Aorta (tissue), 5 donors: ENCODE measurements at regions not wholly inside any gene's neighbourhood (a gene's known extent, or its start where the extent isn't known, plus 50 kb on each side); places are given as distances from the start of the nearest gene placed in this dataset.
A peak's percentile ranks its signal among the peaks of the same experiment; 100 is the strongest.

Source experiments
- ATAC-seq: fragments of 200-7000 bp; cut with Tn5 transposase; one replicate; pipeline ENCODE4 v1.9.1; 2022; ENCODE audit warnings: moderate library complexity; ENCODE audit not compliant: low FRiP score
- DNase-seq, 2 donors: peaks; one replicate each; pipeline ENCODE4 v3.0.0-alpha.2; 2020
- H3K27ac ChIP-seq, 2 donors: one replicate each; pipeline ENCODE4 v1.5.1; 2013; ENCODE audit warnings: low read length in 2 of 2, mild to moderate bottlenecking in 2 of 2, moderate library complexity in 2 of 2, control low read depth in 1 of 2, inconsistent platforms in 1 of 2, low read depth in 1 of 2
- H3K27me3 ChIP-seq, 2 donors: one replicate each; pipeline ENCODE4 v1.6.1; 2013; ENCODE audit warnings: control low read depth in 1 of 2, low read length in 1 of 2, mild to moderate bottlenecking in 1 of 2, moderate library complexity in 1 of 2; ENCODE audit not compliant: insufficient read depth in 2 of 2, control insufficient read depth in 1 of 2
- H3K36me3 ChIP-seq, 2 donors: one replicate each; pipeline ENCODE4 v1.6.1; 2013; ENCODE audit warnings: control low read depth in 1 of 2, low read length in 1 of 2, mild to moderate bottlenecking in 1 of 2; ENCODE audit not compliant: insufficient read depth in 2 of 2, control insufficient read depth in 1 of 2
- H3K4me1 ChIP-seq, 2 donors: one replicate each; pipeline ENCODE4 v1.6.1; 2013; ENCODE audit warnings: low read length in 2 of 2, control low read depth in 1 of 2, mild to moderate bottlenecking in 1 of 2, moderate library complexity in 1 of 2; ENCODE audit not compliant: insufficient read depth in 2 of 2, control insufficient read depth in 1 of 2
- H3K4me3 ChIP-seq, 2 donors: one replicate each; pipeline ENCODE4 v1.5.1; 2013; ENCODE audit warnings: low read length in 2 of 2, control low read depth in 1 of 2, mild to moderate bottlenecking in 1 of 2
- H3K9me3 ChIP-seq: one replicate; pipeline ENCODE4 v1.6.1; 2013; ENCODE audit warnings: mild to moderate bottlenecking, low read length; ENCODE audit not compliant: control insufficient read depth
- WGBS, 2 donors: extraction: QIAGEN DNeasy Blood & Tissue Kit; methylation state at CpG; one replicate each; pipeline ENCODE4 v1.1.7; 2013; 5-methylcytosine and 5-hydroxymethylcytosine counted together
- intact Hi-C, 2 donors: fragments of 100-400 bp; cut with DNase I; formaldehyde crosslinking; loops; one replicate each; pipeline versions ENCODE4 v1.14.2 to v1.15.0; 2022
- donor health status: healthy with polysubstance abuse.
- donor health status: Bipolar disorder and iron deficiency.
- donor health status: DM: no; HTN: no; CAD: no.
- donor health status: DM: no; HTN: no; CAD: no.
- donor health status: DM: yes; HTN: yes; CAD: no.

- ATAC-seq (peak; percentile 57), DNase-seq (no peak)
- 93 to 95% methylated on average over 18 of the region's 18 CpGs for WGBS, 2 donors
- Histone ChIP-seq H3K27ac (no peak overlapping the region), H3K4me3 (no peak overlapping the region), H3K36me3 (no peaks in the 10 kb centered on the region), H3K9me3 (no peaks in the 10 kb centered on the region), H3K27me3 (no peaks in the 10 kb centered on the region), H3K4me1 (no peaks in the 10 kb centered on the region)
- intact Hi-C loops = no loop called here
Observed at GRCh38 chr5:7983433-7983832, 114.5 kb downstream of the MTRR start.

GRCh38 chr5:7991125-7991821, 122.3 kb downstream of the MTRR start:
- no peak overlapping the region for H3K27ac ChIP-seq
- no peaks in the 10 kb centered on the region for H3K27me3 ChIP-seq
- intact Hi-C loops = no loop called here
- H3K9me3 ChIP-seq = peaks cover 2% of the 10 kb centered on the region
- ATAC-seq = no peak
- no peak for DNase-seq
- 71 to 77% methylated on average over 7 of the region's 7 CpGs for WGBS, 2 donors
- H3K4me1 ChIP-seq = no peaks in the 10 kb centered on the region
- H3K36me3 ChIP-seq = no peaks in the 10 kb centered on the region
- H3K4me3 ChIP-seq = no peak overlapping the region

GRCh38 chr5:7995688-7996294, 126.8 kb downstream of the MTRR start:
- Histone ChIP-seq H3K4me1 (no peaks in the 10 kb centered on the region), H3K9me3 (peaks cover 2% of the 10 kb centered on the region), H3K27me3 (no peaks in the 10 kb centered on the region), H3K27ac (no peak overlapping the region), H3K4me3 (no peak overlapping the region), H3K36me3 (no peaks in the 10 kb centered on the region)
- intact Hi-C loops = no loop called here
- DNase-seq (no peak), ATAC-seq (no peak)
- 85 to 88% methylated on average over 9 of the region's 9 CpGs for WGBS, 2 donors

GRCh38 chr5:8005416-8005815, 136.5 kb downstream of the MTRR start:
- H3K4me3 ChIP-seq = no peak overlapping the region
- H3K9me3 ChIP-seq = peaks cover 3% of the 10 kb centered on the region
- H3K27ac ChIP-seq = no peak overlapping the region
- H3K27me3 ChIP-seq = no peaks in the 10 kb centered on the region
- intact Hi-C loops = no loop called here
- ATAC-seq (no peak), DNase-seq (no peak)
- 94 to 95% methylated on average over 4 of the region's 4 CpGs for WGBS, 2 donors
- no peaks in the 10 kb centered on the region for H3K36me3 ChIP-seq
- no peaks in the 10 kb centered on the region for H3K4me1 ChIP-seq

GRCh38 chr5:8012131-8012977, 143.4 kb downstream of the MTRR start:
- no peaks in the 10 kb centered on the region for H3K4me1 ChIP-seq
- H3K27ac ChIP-seq = no peak overlapping the region
- DNase-seq (no peak), ATAC-seq (no peak)
- H3K27me3 ChIP-seq = no peaks in the 10 kb centered on the region
- peaks cover 2% of the 10 kb centered on the region for H3K9me3 ChIP-seq
- WGBS, 2 donors = 71 to 76% methylated on average over 9 of the region's 9 CpGs
- no peak overlapping the region for H3K4me3 ChIP-seq
- intact Hi-C loops = no loop called here
- no peaks in the 10 kb centered on the region for H3K36me3 ChIP-seq

GRCh38 chr5:8013948-8014710, 145.2 kb downstream of the MTRR start:
- Histone ChIP-seq H3K9me3 (no peaks in the 10 kb centered on the region), H3K27ac (no peak overlapping the region), H3K27me3 (no peaks in the 10 kb centered on the region), H3K4me3 (no peak overlapping the region), H3K36me3 (no peaks in the 10 kb centered on the region), H3K4me1 (no peaks in the 10 kb centered on the region)
- intact Hi-C loops = no loop called here
- DNase-seq (no peak), ATAC-seq (no peak)
- 5 to 13% methylated on average over 7 of the region's 7 CpGs for WGBS, 2 donors

GRCh38 chr5:8019719-8020218, 150.8 kb downstream of the MTRR start:
- Histone ChIP-seq H3K4me3 (no peak overlapping the region), H3K27me3 (no peaks in the 10 kb centered on the region), H3K4me1 (no peaks in the 10 kb centered on the region), H3K9me3 (no peaks in the 10 kb centered on the region), H3K27ac (no peak overlapping the region), H3K36me3 (no peaks in the 10 kb centered on the region)
- intact Hi-C loops = no loop called here
- DNase-seq (no peak), ATAC-seq (no peak)
- 67 to 74% methylated on average over 5 of the region's 5 CpGs for WGBS, 2 donors

- Histone ChIP-seq H3K4me1 (no peaks in the 10 kb centered on the region), H3K9me3 (no peaks in the 10 kb centered on the region), H3K4me3 (no peak overlapping the region), H3K27ac (no peak overlapping the region), H3K36me3 (no peaks in the 10 kb centered on the region), H3K27me3 (no peaks in the 10 kb centered on the region)
- WGBS, 2 donors = 46 to 56% methylated on average over 5 of the region's 5 CpGs
- intact Hi-C loops = no loop called here
- ATAC-seq (no peak), DNase-seq (no peak)
Observed at GRCh38 chr5:8020861-8021514, 152.0 kb downstream of the MTRR start.
